ENCODE measurements at regions not wholly inside any gene's neighbourhood (a gene's known extent, or its start where the extent isn't known, plus 50 kb on each side); places are given as distances from the start of the nearest gene placed in this dataset.
"Not testable (repeated sequence)": the region's sequence is repeated elsewhere in the genome, so short reads cannot be mapped to it uniquely, and the experiment has no call there.

- Mint-ChIP-seq H3K27me3 (peaks cover 7 to 42% of the 10 kb centered on the region in 2 donors), H3K36me3 (no peaks in the 10 kb centered on the region), H3K27ac (no peak overlapping the region), H3K4me1 (ENCODE audit: low read depth in 2 of 2) (no peaks in the 10 kb centered on the region), H3K4me3 (no peak overlapping the region), H3K9me3 (no peaks in the 10 kb centered on the region)
- ATAC-seq, result no peak
- DNase-seq (ENCODE audit: low spot score), result no peak
Observed at GRCh38 chr7:112965506-112965905, 121.1 kb downstream of the GPR85 start.

GRCh38 chr7:112963634-112964033 is 123.0 kb downstream of the GPR85 start:
- DNase-seq (ENCODE audit: low spot score) (no peak), ATAC-seq (no peak)
- peaks cover 7 to 48% of the 10 kb centered on the region in 2 donors for H3K27me3 Mint-ChIP-seq
- no peak overlapping the region for H3K27ac Mint-ChIP-seq
- H3K4me3 Mint-ChIP-seq, result no peak overlapping the region
- H3K4me1 Mint-ChIP-seq (ENCODE audit: low read depth in 2 of 2), result no peaks in the 10 kb centered on the region
- no peaks in the 10 kb centered on the region for H3K9me3 Mint-ChIP-seq
- no peaks in the 10 kb centered on the region for H3K36me3 Mint-ChIP-seq

- Mint-ChIP-seq H3K9me3 (no peaks in the 10 kb centered on the region), H3K36me3 (no peaks in the 10 kb centered on the region), H3K27me3 (peaks cover 12 to 56% of the 10 kb centered on the region in 2 donors), H3K4me1 (ENCODE audit: low read depth in 2 of 2) (no peaks in the 10 kb centered on the region), H3K27ac (no peak overlapping the region), H3K4me3 (no peak overlapping the region)
- ATAC-seq (no peak), DNase-seq (ENCODE audit: low spot score) (no peak)
Observed at GRCh38 chr7:112962815-112963214, 123.8 kb downstream of the GPR85 start.

GRCh38 chr7:112959276-112959675 is 127.4 kb downstream of the GPR85 start:
- no peak for ATAC-seq

GRCh38 chr7:112958775-112959174 is 127.9 kb downstream of the GPR85 start:
- no peak overlapping the region for H3K27ac Mint-ChIP-seq
- no peak overlapping the region for H3K4me3 Mint-ChIP-seq
- no peak for ATAC-seq
- H3K4me1 Mint-ChIP-seq (ENCODE audit: low read depth in 2 of 2), result no peaks in the 10 kb centered on the region
- no peaks in the 10 kb centered on the region for H3K36me3 Mint-ChIP-seq
- H3K9me3 Mint-ChIP-seq, result no peaks in the 10 kb centered on the region
- no peak for DNase-seq (ENCODE audit: low spot score)
- peaks cover 36 to 70% of the 10 kb centered on the region in 2 donors for H3K27me3 Mint-ChIP-seq

More at GRCh38 chr7:112959276-112959675, 127.4 kb downstream of the GPR85 start:
- Mint-ChIP-seq H3K4me1 (ENCODE audit: low read depth in 2 of 2) (no peaks in the 10 kb centered on the region), H3K4me3 (no peak overlapping the region), H3K27ac (no peak overlapping the region), H3K9me3 (no peaks in the 10 kb centered on the region), H3K27me3 (peaks cover 33 to 71% of the 10 kb centered on the region in 2 donors), H3K36me3 (no peaks in the 10 kb centered on the region)
- DNase-seq (ENCODE audit: low spot score), result no peak

GRCh38 chr7:112957901-112958300 is 128.7 kb downstream of the GPR85 start:
- peaks cover 30 to 62% of the 10 kb centered on the region in 2 donors for H3K27me3 Mint-ChIP-seq
- ATAC-seq, result no peak
- H3K9me3 Mint-ChIP-seq, result no peaks in the 10 kb centered on the region
- DNase-seq (ENCODE audit: low spot score), result no peak
- H3K4me3 Mint-ChIP-seq, result no peak overlapping the region
- no peaks in the 10 kb centered on the region for H3K4me1 Mint-ChIP-seq (ENCODE audit: low read depth in 2 of 2)
- H3K36me3 Mint-ChIP-seq, result no peaks in the 10 kb centered on the region
- no peak overlapping the region for H3K27ac Mint-ChIP-seq

GRCh38 chr7:112953031-112953430 is 133.6 kb downstream of the GPR85 start:
- H3K36me3 Mint-ChIP-seq; H3K27ac Mint-ChIP-seq; H3K4me3 Mint-ChIP-seq; ATAC-seq; H3K9me3 Mint-ChIP-seq; DNase-seq (ENCODE audit: low spot score); H3K4me1 Mint-ChIP-seq (ENCODE audit: low read depth in 2 of 2): not testable (repeated sequence)
- peaks cover 46 to 69% of the 10 kb centered on the region in 2 donors for H3K27me3 Mint-ChIP-seq

GRCh38 chr7:112951070-112951469 is 135.6 kb downstream of the GPR85 start:
- no peaks in the 10 kb centered on the region for H3K9me3 Mint-ChIP-seq
- H3K4me3 Mint-ChIP-seq, result no peak overlapping the region

GRCh38 chr7:112949682-112950081 is 136.9 kb downstream of the GPR85 start:
- not testable (repeated sequence) for DNase-seq (ENCODE audit: low spot score); H3K27ac Mint-ChIP-seq; H3K4me3 Mint-ChIP-seq; H3K4me1 Mint-ChIP-seq (ENCODE audit: low read depth in 2 of 2); H3K9me3 Mint-ChIP-seq; H3K36me3 Mint-ChIP-seq; ATAC-seq
- H3K27me3 Mint-ChIP-seq, result peaks cover 43 to 66% of the 10 kb centered on the region in 2 donors

More at GRCh38 chr7:112951070-112951469, 135.6 kb downstream of the GPR85 start:
- DNase-seq (ENCODE audit: low spot score) (no peak), ATAC-seq (no peak)
- no peak overlapping the region for H3K27ac Mint-ChIP-seq
- H3K4me1 Mint-ChIP-seq (ENCODE audit: low read depth in 2 of 2), result no peaks in the 10 kb centered on the region
- H3K36me3 Mint-ChIP-seq, result no peaks in the 10 kb centered on the region
- peaks cover 41 to 67% of the 10 kb centered on the region in 2 donors for H3K27me3 Mint-ChIP-seq

GRCh38 chr7:112946350-112946749 is 140.3 kb downstream of the GPR85 start:
- peaks cover 40 to 63% of the 10 kb centered on the region in 2 donors for H3K27me3 Mint-ChIP-seq
- no peaks in the 10 kb centered on the region for H3K4me1 Mint-ChIP-seq (ENCODE audit: low read depth in 2 of 2)
- H3K27ac Mint-ChIP-seq, result no peak overlapping the region
- H3K9me3 Mint-ChIP-seq, result no peaks in the 10 kb centered on the region
- DNase-seq (ENCODE audit: low spot score) (no peak), ATAC-seq (no peak)
- H3K4me3 Mint-ChIP-seq, result no peak overlapping the region
- no peaks in the 10 kb centered on the region for H3K36me3 Mint-ChIP-seq

GRCh38 chr7:112945046-112945445 is 141.6 kb downstream of the GPR85 start:
- Mint-ChIP-seq H3K27ac (no peak overlapping the region), H3K36me3 (no peaks in the 10 kb centered on the region), H3K27me3 (peaks cover 31 to 52% of the 10 kb centered on the region in 2 donors), H3K4me3 (no peak overlapping the region), H3K9me3 (peaks cover 4% of the 10 kb centered on the region), H3K4me1 (ENCODE audit: low read depth in 2 of 2) (peaks cover 8 to 10% of the 10 kb centered on the region in 2 donors)
- ATAC-seq (no peak), DNase-seq (ENCODE audit: low spot score) (no peak)

- H3K4me1 Mint-ChIP-seq (ENCODE audit: low read depth in 2 of 2), result peaks cover 12 to 19% of the 10 kb centered on the region in 2 donors
- no peak overlapping the region for H3K27ac Mint-ChIP-seq
- no peak overlapping the region for H3K4me3 Mint-ChIP-seq
- no peak for DNase-seq (ENCODE audit: low spot score)
- ATAC-seq, result no peak
- H3K36me3 Mint-ChIP-seq, result no peaks in the 10 kb centered on the region
- H3K27me3 Mint-ChIP-seq, result peaks cover 22 to 34% of the 10 kb centered on the region in 2 donors
- H3K9me3 Mint-ChIP-seq, result peaks cover 4% of the 10 kb centered on the region
Observed at GRCh38 chr7:112942981-112943380, 143.6 kb downstream of the GPR85 start.

GRCh38 chr7:112942125-112942524 is 144.5 kb downstream of the GPR85 start:
- not testable (repeated sequence) for DNase-seq (ENCODE audit: low spot score); H3K4me3 Mint-ChIP-seq; H3K9me3 Mint-ChIP-seq; H3K27ac Mint-ChIP-seq; H3K36me3 Mint-ChIP-seq; ATAC-seq
- H3K27me3 Mint-ChIP-seq, result peaks cover 20 to 26% of the 10 kb centered on the region in 2 donors
- peaks cover 12 to 19% of the 10 kb centered on the region in 2 donors for H3K4me1 Mint-ChIP-seq (ENCODE audit: low read depth in 2 of 2)

- H3K4me3 Mint-ChIP-seq, result peak overlapping the region; percentile 95
- peak in 1 of 2 donors; percentile 55 for ATAC-seq
- peaks cover 8 to 11% of the 10 kb centered on the region in 2 donors for H3K27me3 Mint-ChIP-seq
- peaks cover 18 to 30% of the 10 kb centered on the region in 2 donors for H3K4me1 Mint-ChIP-seq (ENCODE audit: low read depth in 2 of 2)
- DNase-seq (ENCODE audit: low spot score), result no peak
- no peaks in the 10 kb centered on the region for H3K36me3 Mint-ChIP-seq
- peak overlapping the region; percentile 81 to 92 for H3K27ac Mint-ChIP-seq
- peaks cover 4% of the 10 kb centered on the region for H3K9me3 Mint-ChIP-seq
Observed at GRCh38 chr7:112940314-112940732, 146.3 kb downstream of the GPR85 start.
